ENCODE measurements at regions not wholly inside any gene's neighbourhood (a gene's known extent, or its start where the extent isn't known, plus 50 kb on each side); places are given as distances from the start of the nearest gene placed in this dataset.

DNA sequence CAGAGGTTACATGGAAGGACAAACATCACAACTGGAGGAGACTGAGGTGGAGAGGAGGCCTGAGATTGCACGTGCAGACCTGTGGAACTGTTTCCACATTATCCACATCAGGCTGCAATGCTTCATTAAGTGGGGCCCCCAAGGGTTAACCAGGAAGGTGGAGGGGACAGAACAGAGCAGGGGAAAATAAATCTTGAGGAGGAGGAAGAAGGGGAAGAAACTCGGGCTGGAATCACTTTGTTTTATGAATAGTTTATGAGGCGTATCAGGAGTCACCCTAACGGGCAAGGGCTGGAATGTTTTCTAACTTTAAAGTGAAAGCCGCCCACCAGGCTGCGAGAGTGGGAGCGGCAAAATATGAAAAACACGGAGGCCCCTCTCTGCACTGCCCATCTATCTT lies 154.9 kb downstream of the WNT5A start:
- no peak for DNase-seq (ENCODE audit: low spot score in 2 of 2)
- no peaks in the 10 kb centered on the region for H3K36me3 ChIP-seq (replicated peaks)
- no peaks in the 10 kb centered on the region for H3K4me1 ChIP-seq
- no peaks in the 10 kb centered on the region for H3K9me3 ChIP-seq
- in situ Hi-C loops (cut with MboI; ENCODE audit: low sequenced_read_pairs) = no loop called here
- no peak overlapping the region for H3K4me3 ChIP-seq
- H3K27me3 ChIP-seq (ENCODE audit: low read depth) = no peaks in the 10 kb centered on the region

DNA sequence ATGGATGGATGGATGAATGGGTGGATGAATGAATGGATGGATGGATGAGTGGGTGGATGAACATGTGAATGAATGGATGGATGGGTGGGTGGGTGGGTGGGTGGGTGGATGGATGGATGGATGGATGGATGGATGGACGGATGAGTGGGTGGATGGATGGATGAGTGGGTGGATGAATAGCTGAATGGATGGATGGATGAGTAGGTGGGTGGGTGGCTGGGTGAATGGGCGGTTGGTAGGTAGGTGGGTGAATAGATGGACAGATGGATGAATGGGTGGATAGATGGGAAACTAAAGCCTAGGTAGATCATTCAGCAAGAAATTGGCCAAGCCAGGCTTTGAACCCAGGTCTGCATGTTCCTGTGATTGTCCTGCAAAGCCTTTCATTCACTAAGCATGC lies 155.6 kb downstream of the WNT5A start:
- DNase-seq (ENCODE audit: low spot score in 2 of 2) = no peak
- H3K4me3 ChIP-seq = no peak overlapping the region
- no peaks in the 10 kb centered on the region for H3K36me3 ChIP-seq (replicated peaks)
- H3K4me1 ChIP-seq = no peaks in the 10 kb centered on the region
- in situ Hi-C loops (cut with MboI; ENCODE audit: low sequenced_read_pairs) = no loop called here
- no peaks in the 10 kb centered on the region for H3K27me3 ChIP-seq (ENCODE audit: low read depth)
- no peaks in the 10 kb centered on the region for H3K9me3 ChIP-seq

DNA sequence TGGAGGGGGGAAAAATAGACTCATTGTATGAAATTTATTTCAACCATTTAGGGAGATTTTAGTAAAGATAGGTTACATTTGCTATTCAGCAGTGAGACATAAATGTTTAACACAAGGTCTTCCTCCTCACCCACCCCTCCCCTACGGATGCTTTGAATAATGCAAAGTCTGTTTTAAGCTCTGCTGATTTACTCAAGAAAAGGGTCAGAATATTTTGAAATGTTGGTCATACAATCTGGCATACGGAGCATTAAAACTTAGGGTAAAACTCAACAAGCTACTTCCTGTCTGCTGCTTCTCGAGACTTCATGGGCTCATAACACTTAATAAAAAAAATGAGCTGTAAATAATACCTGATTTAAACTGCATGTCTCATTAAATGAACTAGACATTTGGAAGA lies 156.3 kb downstream of the WNT5A start:
- DNase-seq (ENCODE audit: low spot score in 2 of 2) = no peak
- no peaks in the 10 kb centered on the region for H3K9me3 ChIP-seq
- no peaks in the 10 kb centered on the region for H3K36me3 ChIP-seq (replicated peaks)
- no peak overlapping the region for H3K4me3 ChIP-seq
- H3K27me3 ChIP-seq (ENCODE audit: low read depth) = 0 out of 2 replicates have a peak, but pooled peaks cover 2% of the 10 kb centered on the region
- H3K4me1 ChIP-seq = no peaks in the 10 kb centered on the region
- in situ Hi-C loops (cut with MboI; ENCODE audit: low sequenced_read_pairs) = no loop called here

DNA sequence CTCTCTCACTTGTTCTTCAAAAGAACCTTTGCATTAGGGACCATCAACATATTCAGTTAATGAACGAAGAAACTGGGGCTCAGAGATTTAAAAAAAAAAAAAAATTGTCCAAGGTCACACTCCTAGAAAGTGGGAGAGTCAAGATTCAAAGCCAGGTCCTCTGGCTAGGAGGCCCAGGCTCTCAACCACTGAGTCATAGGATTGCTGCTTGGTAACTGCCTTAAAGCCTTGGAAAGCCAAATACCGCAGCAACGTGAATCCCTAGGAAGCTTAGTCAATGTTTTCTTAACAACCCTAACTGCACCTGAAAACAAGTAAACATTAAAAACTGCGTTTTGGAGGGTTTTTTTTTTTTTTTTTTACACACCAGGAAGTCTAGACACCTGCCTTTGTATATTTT lies 156.8 kb downstream of the WNT5A start:
- no peak for DNase-seq (ENCODE audit: low spot score in 2 of 2)
- in situ Hi-C loops (cut with MboI; ENCODE audit: low sequenced_read_pairs) = no loop called here
- Histone ChIP-seq H3K4me3 (no peak overlapping the region), H3K4me1 (no peaks in the 10 kb centered on the region), H3K27me3 (ENCODE audit: low read depth) (0 out of 2 replicates have a peak, but pooled peaks cover 3% of the 10 kb centered on the region), H3K36me3 (replicated peaks) (no peaks in the 10 kb centered on the region), H3K9me3 (no peaks in the 10 kb centered on the region)

DNA sequence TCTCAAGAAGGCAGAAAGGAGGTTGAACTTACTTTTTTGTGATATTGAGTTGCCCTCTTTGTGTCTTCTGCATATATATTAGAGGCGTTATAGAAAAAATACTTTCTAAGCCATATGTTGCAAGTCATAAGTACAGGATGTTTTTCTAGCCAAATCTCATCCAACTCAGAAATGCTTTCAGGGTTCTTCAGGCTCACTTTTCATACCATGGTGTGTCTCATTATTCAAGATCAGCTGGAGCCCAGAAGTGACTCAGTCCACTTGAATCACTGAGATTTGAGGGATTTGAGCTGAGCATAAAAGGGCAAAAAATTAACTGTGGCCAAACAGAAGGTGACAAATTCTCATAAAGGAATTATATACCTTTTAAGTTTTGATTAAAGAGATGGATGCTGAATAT lies 157.3 kb downstream of the WNT5A start:
- H3K36me3 ChIP-seq (replicated peaks) = no peaks in the 10 kb centered on the region
- 0 out of 2 replicates have a peak, but pooled peaks cover 3% of the 10 kb centered on the region for H3K27me3 ChIP-seq (ENCODE audit: low read depth)
- no peaks in the 10 kb centered on the region for H3K9me3 ChIP-seq
- no peaks in the 10 kb centered on the region for H3K4me1 ChIP-seq
- no peak overlapping the region for H3K4me3 ChIP-seq
- in situ Hi-C loops (cut with MboI; ENCODE audit: low sequenced_read_pairs) = no loop called here
- DNase-seq (ENCODE audit: low spot score in 2 of 2) = no peak

DNA sequence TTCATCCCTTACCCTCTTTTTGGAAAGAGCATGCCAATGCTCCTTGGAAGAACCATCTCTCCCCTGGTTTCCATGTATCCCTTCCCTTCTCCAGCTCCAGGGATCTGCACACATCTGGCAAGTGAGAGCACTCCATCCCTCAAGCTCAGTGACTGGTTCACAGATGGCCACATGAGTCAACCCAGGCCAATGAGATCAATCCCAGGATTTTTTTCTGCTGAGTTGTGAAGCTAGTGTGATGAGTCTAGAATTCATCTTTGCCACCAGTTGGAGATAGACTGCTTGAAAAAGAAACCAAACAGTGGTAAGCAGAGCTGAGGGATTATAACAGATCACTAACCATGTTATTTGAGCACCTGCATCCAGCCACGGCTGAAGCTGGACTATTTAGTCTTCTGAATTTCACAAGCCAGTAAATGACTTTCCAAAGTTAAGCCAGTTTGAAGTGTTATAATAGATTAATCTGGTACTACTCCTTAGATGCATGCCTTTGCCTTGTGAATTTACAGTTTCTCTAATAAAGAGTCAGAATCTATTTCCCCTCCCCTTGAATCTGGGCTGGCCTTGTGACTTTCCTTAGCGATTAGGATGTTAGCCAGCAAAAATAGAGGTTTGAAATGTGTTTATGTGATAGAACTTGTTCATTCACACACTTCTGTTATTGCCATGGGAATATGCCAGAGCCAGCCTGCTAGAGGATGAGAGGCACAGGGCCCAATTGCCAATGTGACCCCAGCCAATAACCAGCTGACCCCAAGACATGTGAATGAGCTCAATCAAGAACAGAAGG lies 159.8 kb downstream of the WNT5A start:
- in situ Hi-C loops (cut with MboI; ENCODE audit: low sequenced_read_pairs) = no loop called here
- no peaks in the 10 kb centered on the region for H3K36me3 ChIP-seq (replicated peaks)
- 0 out of 2 replicates have a peak, but pooled peaks cover 3% of the 10 kb centered on the region for H3K27me3 ChIP-seq (ENCODE audit: low read depth)
- H3K4me3 ChIP-seq = no peak overlapping the region
- no peak for DNase-seq (ENCODE audit: low spot score in 2 of 2)
- no peaks in the 10 kb centered on the region for H3K9me3 ChIP-seq
- H3K4me1 ChIP-seq = no peaks in the 10 kb centered on the region

DNA sequence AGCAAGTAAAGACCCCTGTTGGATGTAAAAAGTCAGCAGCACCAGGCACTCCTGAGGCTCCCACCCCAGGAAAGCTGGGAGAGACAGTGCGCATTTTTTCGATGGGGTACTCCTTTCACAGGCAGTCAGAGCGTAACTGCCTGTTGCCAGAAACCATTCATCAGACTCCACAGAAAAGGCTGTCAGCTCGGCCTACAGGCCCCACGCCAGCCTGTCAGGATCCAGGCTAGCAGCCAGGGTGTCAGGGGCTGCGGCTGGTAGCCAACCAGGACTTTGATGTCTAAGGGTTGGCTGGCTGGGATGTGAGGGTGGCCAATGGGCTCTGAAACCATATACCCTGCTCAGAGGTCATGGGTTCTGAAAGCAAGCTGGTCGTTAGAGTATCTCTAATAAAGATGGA lies 164.5 kb downstream of the WNT5A start:
- no peaks in the 10 kb centered on the region for H3K36me3 ChIP-seq (replicated peaks)
- H3K27me3 ChIP-seq (ENCODE audit: low read depth) = 0 out of 2 replicates have a peak, but pooled peaks cover 3% of the 10 kb centered on the region
- in situ Hi-C loops (cut with MboI; ENCODE audit: low sequenced_read_pairs) = no loop called here
- no peaks in the 10 kb centered on the region for H3K4me1 ChIP-seq
- no peak for DNase-seq (ENCODE audit: low spot score in 2 of 2)
- H3K9me3 ChIP-seq = no peaks in the 10 kb centered on the region
- H3K4me3 ChIP-seq = no peak overlapping the region

DNA sequence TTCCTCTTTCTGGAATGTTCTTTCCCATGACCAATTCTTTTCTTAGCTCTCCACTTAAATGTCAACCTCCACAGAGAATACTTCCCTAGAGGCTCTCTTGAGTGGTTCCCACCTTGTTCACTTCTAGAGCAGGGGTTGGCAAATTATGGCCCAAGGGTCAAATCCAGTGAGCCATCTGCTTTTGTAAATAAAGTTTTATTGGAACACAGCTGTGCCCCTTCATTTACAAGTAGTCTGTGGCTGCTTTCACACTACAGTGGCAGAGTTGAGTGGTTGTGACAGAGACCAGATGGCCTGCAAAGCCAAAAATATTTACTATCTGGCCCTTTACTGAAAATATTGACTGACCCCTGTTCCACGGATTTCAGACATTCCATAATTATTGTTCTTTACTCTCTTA lies 166.2 kb downstream of the WNT5A start:
- no peaks in the 10 kb centered on the region for H3K9me3 ChIP-seq
- DNase-seq (ENCODE audit: low spot score in 2 of 2) = no peak
- H3K36me3 ChIP-seq (replicated peaks) = no peaks in the 10 kb centered on the region
- H3K4me3 ChIP-seq = no peak overlapping the region
- H3K27me3 ChIP-seq (ENCODE audit: low read depth) = 0 out of 2 replicates have a peak, but pooled peaks cover 2% of the 10 kb centered on the region
- no peaks in the 10 kb centered on the region for H3K4me1 ChIP-seq
- in situ Hi-C loops (cut with MboI; ENCODE audit: low sequenced_read_pairs) = no loop called here

DNA sequence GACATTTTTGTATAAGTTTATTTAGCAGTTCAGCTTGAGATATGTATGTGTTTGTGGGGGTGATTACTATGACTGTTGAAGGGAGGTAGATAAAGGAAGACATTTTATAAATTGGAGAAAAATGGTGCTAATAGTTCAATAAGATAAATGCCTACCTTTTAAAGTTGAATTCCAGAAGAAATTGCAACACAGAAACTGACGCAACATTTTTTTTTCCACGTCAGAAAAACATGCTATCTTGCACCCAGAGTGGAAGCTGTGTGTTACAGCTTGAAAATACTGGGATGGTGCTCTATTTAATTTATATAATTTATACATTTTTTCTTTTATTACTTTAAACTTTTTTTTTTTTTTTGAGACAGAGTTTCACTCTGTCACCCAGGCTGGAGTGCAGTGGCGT lies 171.7 kb downstream of the WNT5A start:
- Histone ChIP-seq H3K9me3 (no peaks in the 10 kb centered on the region), H3K4me1 (no peaks in the 10 kb centered on the region), H3K4me3 (no peak overlapping the region), H3K27me3 (ENCODE audit: low read depth) (no peaks in the 10 kb centered on the region), H3K36me3 (replicated peaks) (no peaks in the 10 kb centered on the region)
- in situ Hi-C loops (cut with MboI; ENCODE audit: low sequenced_read_pairs) = no loop called here
- no peak for DNase-seq (ENCODE audit: low spot score in 2 of 2)

DNA sequence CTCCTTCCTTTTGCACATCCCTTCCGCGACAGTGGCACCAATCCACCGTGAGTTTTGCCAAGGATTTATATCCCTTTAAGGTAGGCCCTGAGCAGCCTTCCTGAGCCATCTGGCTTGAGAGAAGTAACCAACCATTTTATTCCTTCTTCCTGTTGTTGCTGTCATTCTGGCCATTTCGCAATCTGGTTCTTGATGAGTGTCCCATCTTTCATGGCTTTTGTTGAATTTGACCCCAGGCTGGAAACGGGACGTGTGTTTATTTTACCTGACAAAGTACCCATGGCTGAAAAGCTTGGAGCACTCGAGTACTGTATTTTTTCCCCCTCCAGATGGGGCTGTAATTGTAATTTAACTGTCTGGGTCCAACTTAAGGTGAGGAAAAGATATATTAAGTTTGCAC lies 173.4 kb downstream of the WNT5A start:
- no peak for DNase-seq (ENCODE audit: low spot score in 2 of 2)
- Histone ChIP-seq H3K36me3 (replicated peaks) (no peaks in the 10 kb centered on the region), H3K4me1 (no peaks in the 10 kb centered on the region), H3K27me3 (ENCODE audit: low read depth) (peaks cover 5% of the 10 kb centered on the region; the same call in 1 of the 2 replicates), H3K9me3 (no peaks in the 10 kb centered on the region), H3K4me3 (no peak overlapping the region)
- in situ Hi-C loops (cut with MboI; ENCODE audit: low sequenced_read_pairs) = no loop called here

DNA sequence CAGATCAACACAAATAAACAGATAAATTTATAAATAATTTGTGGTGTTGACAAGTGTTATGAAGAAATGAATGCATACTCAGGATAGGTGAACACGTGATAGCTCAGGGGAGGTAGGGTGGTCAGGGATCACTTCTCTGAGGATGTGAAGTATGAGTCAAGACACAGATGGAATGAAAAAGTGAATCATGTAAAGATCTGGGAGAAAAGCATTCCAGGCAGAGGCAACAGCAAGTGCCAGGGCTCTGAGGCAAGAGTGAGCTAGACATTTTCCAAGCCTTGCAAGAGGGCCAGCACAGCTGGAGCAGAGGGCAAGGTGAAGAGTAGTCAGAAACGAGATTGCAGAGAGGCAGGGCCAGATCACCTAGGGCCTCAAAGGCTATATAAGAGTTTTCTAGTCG lies 177.8 kb downstream of the WNT5A start:
- Histone ChIP-seq H3K36me3 (replicated peaks) (no peaks in the 10 kb centered on the region), H3K4me3 (no peak overlapping the region), H3K9me3 (no peaks in the 10 kb centered on the region), H3K27me3 (ENCODE audit: low read depth) (peaks cover 14% of the 10 kb centered on the region), H3K4me1 (no peaks in the 10 kb centered on the region)
- DNase-seq (ENCODE audit: low spot score in 2 of 2) = no peak
- in situ Hi-C loops (cut with MboI; ENCODE audit: low sequenced_read_pairs) = no loop called here

DNA sequence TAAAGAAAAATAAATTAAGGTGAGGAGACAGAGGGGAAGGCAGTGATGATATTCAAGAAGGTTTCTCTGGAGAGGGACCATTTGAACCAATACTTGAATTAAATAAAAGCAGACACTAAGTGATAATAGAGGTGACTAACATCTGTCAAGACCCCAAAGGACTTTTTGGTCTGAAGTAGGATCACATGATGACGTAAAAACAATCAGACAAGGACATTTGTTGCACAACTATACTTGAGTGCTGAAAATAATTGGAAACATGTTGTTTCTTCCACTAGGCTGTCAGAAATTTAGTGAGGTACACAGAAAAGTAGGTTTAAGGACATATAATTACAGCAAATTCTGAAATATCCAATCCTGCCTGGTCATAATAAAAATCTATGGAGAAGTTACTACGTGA lies 179.5 kb downstream of the WNT5A start:
- H3K36me3 ChIP-seq (replicated peaks) = no peaks in the 10 kb centered on the region
- H3K4me3 ChIP-seq = no peak overlapping the region
- H3K9me3 ChIP-seq = no peaks in the 10 kb centered on the region
- H3K27me3 ChIP-seq (ENCODE audit: low read depth) = peaks cover 14% of the 10 kb centered on the region
- in situ Hi-C loops (cut with MboI; ENCODE audit: low sequenced_read_pairs) = no loop called here
- H3K4me1 ChIP-seq = no peaks in the 10 kb centered on the region
- no peak for DNase-seq (ENCODE audit: low spot score in 2 of 2)

DNA sequence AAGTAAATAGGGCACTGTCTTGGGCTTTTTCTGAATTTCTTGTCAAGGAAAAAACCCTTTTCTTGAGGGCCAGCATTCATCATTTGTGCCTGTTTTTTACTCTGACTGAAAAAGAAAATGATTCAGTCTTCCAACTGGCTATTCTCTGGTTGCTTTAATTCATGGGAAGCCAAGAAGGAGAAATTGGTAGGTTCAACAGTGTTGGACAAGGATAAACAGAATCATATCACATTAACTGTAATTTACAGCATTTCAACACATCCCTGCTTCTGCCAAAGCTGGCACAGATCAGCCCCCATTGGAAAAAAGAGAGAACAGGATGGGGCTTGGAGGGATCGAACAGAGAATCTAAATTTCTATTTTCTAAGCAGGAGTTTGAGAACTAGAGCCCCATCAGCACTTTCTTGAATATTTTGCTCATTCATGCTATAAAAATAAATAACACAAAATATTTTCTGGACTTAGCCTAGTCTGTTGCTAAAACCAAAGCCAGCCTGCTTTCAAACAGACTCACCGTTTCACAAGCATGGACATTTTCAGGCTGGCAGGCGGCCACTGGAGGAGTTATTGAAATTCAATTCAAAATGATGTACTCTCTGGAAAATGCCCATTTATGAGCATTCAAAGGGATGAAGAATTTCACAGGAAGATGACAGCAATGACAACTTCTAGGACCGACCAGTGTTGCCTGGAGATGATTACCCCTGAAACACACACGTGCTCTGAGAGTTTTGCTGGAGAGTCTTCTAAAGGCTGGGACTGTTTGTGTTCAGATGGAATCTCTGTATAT lies 181.2 kb downstream of the WNT5A start:
- Histone ChIP-seq H3K4me1 (no peaks in the 10 kb centered on the region), H3K4me3 (no peak overlapping the region), H3K9me3 (no peaks in the 10 kb centered on the region), H3K27me3 (ENCODE audit: low read depth) (peaks cover 14% of the 10 kb centered on the region), H3K36me3 (replicated peaks) (no peaks in the 10 kb centered on the region)
- in situ Hi-C loops (cut with MboI; ENCODE audit: low sequenced_read_pairs) = no loop called here
- no peak for DNase-seq (ENCODE audit: low spot score in 2 of 2)

DNA sequence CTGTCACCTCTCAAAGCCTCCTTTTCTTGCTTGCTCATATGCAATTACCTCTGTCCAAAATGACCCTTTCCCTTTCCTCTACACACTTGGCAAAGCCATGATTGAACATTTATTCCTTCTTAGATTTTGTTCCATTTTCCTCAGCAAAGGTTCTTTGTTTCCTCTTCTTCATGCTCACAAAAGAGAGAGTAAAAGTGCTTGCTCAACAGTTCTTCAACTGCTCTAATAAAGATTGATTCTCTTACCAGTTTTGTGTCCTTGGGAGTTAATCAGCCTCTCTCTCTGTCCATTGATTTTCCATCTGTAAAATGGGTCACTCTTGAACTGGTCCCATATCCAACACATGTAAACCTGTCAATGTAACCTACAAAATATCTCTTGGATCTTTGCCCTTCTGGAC lies 186.4 kb downstream of the WNT5A start:
- Histone ChIP-seq H3K36me3 (replicated peaks) (no peaks in the 10 kb centered on the region), H3K27me3 (ENCODE audit: low read depth) (peaks cover 12% of the 10 kb centered on the region), H3K9me3 (no peaks in the 10 kb centered on the region), H3K4me1 (no peaks in the 10 kb centered on the region), H3K4me3 (no peak overlapping the region)
- in situ Hi-C loops (cut with MboI; ENCODE audit: low sequenced_read_pairs) = no loop called here
- no peak for DNase-seq (ENCODE audit: low spot score in 2 of 2)

Data from HAP-1 (cell line).